ENCODE measurements at regions not wholly inside any gene's neighbourhood (a gene's known extent, or its start where the extent isn't known, plus 50 kb on each side); places are given as distances from the start of the nearest gene placed in this dataset.
A peak's percentile ranks its signal among the peaks of the same experiment; 100 is the strongest.

GRCh38 chr20:52826321-52826720 lies 145.8 kb upstream of the TSHZ2 start:
- Histone ChIP-seq H3K9ac (ENCODE audit: low read length in 5 of 5) (no peak overlapping the region), H3K9me3 (ENCODE audit: control insufficient read depth in 5 of 5, low read length in 5 of 5) (peaks cover 5 to 15% (median 8%) of the 10 kb centered on the region in 5 donors), H3K27me3 (ENCODE audit: control insufficient read depth in 5 of 5, insufficient read depth in 4 of 5, low read length in 5 of 5) (no peaks in the 10 kb centered on the region), H3K36me3 (ENCODE audit: control insufficient read depth in 5 of 5, insufficient read depth in 5 of 5, low read length in 5 of 5) (no peaks in the 10 kb centered on the region), H3K4me3 (ENCODE audit: low read depth in 1 of 5, low read length in 5 of 5) (no peak overlapping the region), H3K4me1 (ENCODE audit: control insufficient read depth in 5 of 5, insufficient read depth in 5 of 5, low read length in 5 of 5) (no peaks in the 10 kb centered on the region), H3K27ac (ENCODE audit: low read depth, low read length) (no peak overlapping the region)

GRCh38 chr20:52824494-52825216 lies 147.5 kb upstream of the TSHZ2 start:
- Histone ChIP-seq H3K9ac (ENCODE audit: low read length in 5 of 5) (no peak overlapping the region), H3K4me1 (ENCODE audit: control insufficient read depth in 5 of 5, insufficient read depth in 5 of 5, low read length in 5 of 5) (no peaks in the 10 kb centered on the region), H3K27ac (ENCODE audit: low read depth, low read length) (no peak overlapping the region), H3K4me3 (ENCODE audit: low read depth in 1 of 5, low read length in 5 of 5) (peak overlapping the region in 2 of 5 donors; percentile 4 to 21), H3K36me3 (ENCODE audit: control insufficient read depth in 5 of 5, insufficient read depth in 5 of 5, low read length in 5 of 5) (no peaks in the 10 kb centered on the region), H3K27me3 (ENCODE audit: control insufficient read depth in 5 of 5, insufficient read depth in 4 of 5, low read length in 5 of 5) (no peaks in the 10 kb centered on the region), H3K9me3 (ENCODE audit: control insufficient read depth in 5 of 5, low read length in 5 of 5) (peaks cover 3 to 11% (median 4%) of the 10 kb centered on the region in 5 donors)

- no peak overlapping the region for H3K9ac ChIP-seq (ENCODE audit: low read length in 5 of 5)
- no peaks in the 10 kb centered on the region for H3K4me1 ChIP-seq (ENCODE audit: control insufficient read depth in 5 of 5, insufficient read depth in 5 of 5, low read length in 5 of 5)
- no peaks in the 10 kb centered on the region for H3K27me3 ChIP-seq (ENCODE audit: control insufficient read depth in 5 of 5, insufficient read depth in 4 of 5, low read length in 5 of 5)
- no peak overlapping the region for H3K27ac ChIP-seq (ENCODE audit: low read depth, low read length)
- peaks cover 0 to 4% (median 0%) of the 10 kb centered on the region in 5 donors for H3K9me3 ChIP-seq (ENCODE audit: control insufficient read depth in 5 of 5, low read length in 5 of 5)
- no peaks in the 10 kb centered on the region for H3K36me3 ChIP-seq (ENCODE audit: control insufficient read depth in 5 of 5, insufficient read depth in 5 of 5, low read length in 5 of 5)
- H3K4me3 ChIP-seq (ENCODE audit: low read depth in 1 of 5, low read length in 5 of 5) = no peak overlapping the region
Measured at GRCh38 chr20:52823303-52823702, 148.9 kb upstream of the TSHZ2 start.

GRCh38 chr20:52820641-52821292 lies 151.4 kb upstream of the TSHZ2 start:
- Histone ChIP-seq H3K36me3 (ENCODE audit: control insufficient read depth in 5 of 5, insufficient read depth in 5 of 5, low read length in 5 of 5) (no peaks in the 10 kb centered on the region), H3K9me3 (ENCODE audit: control insufficient read depth in 5 of 5, low read length in 5 of 5) (no peaks in the 10 kb centered on the region), H3K27ac (ENCODE audit: low read depth, low read length) (no peak overlapping the region), H3K27me3 (ENCODE audit: control insufficient read depth in 5 of 5, insufficient read depth in 4 of 5, low read length in 5 of 5) (no peaks in the 10 kb centered on the region), H3K4me3 (ENCODE audit: low read depth in 1 of 5, low read length in 5 of 5) (no peak overlapping the region), H3K9ac (ENCODE audit: low read length in 5 of 5) (no peak overlapping the region), H3K4me1 (ENCODE audit: control insufficient read depth in 5 of 5, insufficient read depth in 5 of 5, low read length in 5 of 5) (no peaks in the 10 kb centered on the region)

- no peak overlapping the region for H3K9ac ChIP-seq (ENCODE audit: low read length in 5 of 5)
- H3K4me1 ChIP-seq (ENCODE audit: control insufficient read depth in 5 of 5, insufficient read depth in 5 of 5, low read length in 5 of 5) = no peaks in the 10 kb centered on the region
- H3K9me3 ChIP-seq (ENCODE audit: control insufficient read depth in 5 of 5, low read length in 5 of 5) = no peaks in the 10 kb centered on the region
- no peak overlapping the region for H3K27ac ChIP-seq (ENCODE audit: low read depth, low read length)
- H3K4me3 ChIP-seq (ENCODE audit: low read depth in 1 of 5, low read length in 5 of 5) = no peak overlapping the region
- no peaks in the 10 kb centered on the region for H3K27me3 ChIP-seq (ENCODE audit: control insufficient read depth in 5 of 5, insufficient read depth in 4 of 5, low read length in 5 of 5)
- no peaks in the 10 kb centered on the region for H3K36me3 ChIP-seq (ENCODE audit: control insufficient read depth in 5 of 5, insufficient read depth in 5 of 5, low read length in 5 of 5)
Measured at GRCh38 chr20:52818491-52818890, 153.7 kb upstream of the TSHZ2 start.

- no peaks in the 10 kb centered on the region for H3K4me1 ChIP-seq (ENCODE audit: control insufficient read depth in 5 of 5, insufficient read depth in 5 of 5, low read length in 5 of 5)
- H3K36me3 ChIP-seq (ENCODE audit: control insufficient read depth in 5 of 5, insufficient read depth in 5 of 5, low read length in 5 of 5) = no peaks in the 10 kb centered on the region
- H3K9me3 ChIP-seq (ENCODE audit: control insufficient read depth in 5 of 5, low read length in 5 of 5) = no peaks in the 10 kb centered on the region
- no peak overlapping the region for H3K9ac ChIP-seq (ENCODE audit: low read length in 5 of 5)
- no peak overlapping the region for H3K4me3 ChIP-seq (ENCODE audit: low read depth in 1 of 5, low read length in 5 of 5)
- H3K27me3 ChIP-seq (ENCODE audit: control insufficient read depth in 5 of 5, insufficient read depth in 4 of 5, low read length in 5 of 5) = no peaks in the 10 kb centered on the region
- no peak overlapping the region for H3K27ac ChIP-seq (ENCODE audit: low read depth, low read length)
Measured at GRCh38 chr20:52817981-52818380, 154.2 kb upstream of the TSHZ2 start.

GRCh38 chr20:52817511-52817910 lies 154.6 kb upstream of the TSHZ2 start:
- Histone ChIP-seq H3K36me3 (ENCODE audit: control insufficient read depth in 5 of 5, insufficient read depth in 5 of 5, low read length in 5 of 5) (no peaks in the 10 kb centered on the region), H3K27ac (ENCODE audit: low read depth, low read length) (no peak overlapping the region), H3K9me3 (ENCODE audit: control insufficient read depth in 5 of 5, low read length in 5 of 5) (no peaks in the 10 kb centered on the region), H3K27me3 (ENCODE audit: control insufficient read depth in 5 of 5, insufficient read depth in 4 of 5, low read length in 5 of 5) (no peaks in the 10 kb centered on the region), H3K9ac (ENCODE audit: low read length in 5 of 5) (no peak overlapping the region), H3K4me3 (ENCODE audit: low read depth in 1 of 5, low read length in 5 of 5) (no peak overlapping the region), H3K4me1 (ENCODE audit: control insufficient read depth in 5 of 5, insufficient read depth in 5 of 5, low read length in 5 of 5) (no peaks in the 10 kb centered on the region)

GRCh38 chr20:52814371-52814770 lies 157.8 kb upstream of the TSHZ2 start:
- H3K36me3 ChIP-seq (ENCODE audit: control insufficient read depth in 5 of 5, insufficient read depth in 5 of 5, low read length in 5 of 5) = no peaks in the 10 kb centered on the region
- H3K9ac ChIP-seq (ENCODE audit: low read length in 5 of 5) = no peak overlapping the region
- H3K27ac ChIP-seq (ENCODE audit: low read depth, low read length) = no peak overlapping the region
- H3K4me3 ChIP-seq (ENCODE audit: low read depth in 1 of 5, low read length in 5 of 5) = no peak overlapping the region
- H3K4me1 ChIP-seq (ENCODE audit: control insufficient read depth in 5 of 5, insufficient read depth in 5 of 5, low read length in 5 of 5) = no peaks in the 10 kb centered on the region
- H3K9me3 ChIP-seq (ENCODE audit: control insufficient read depth in 5 of 5, low read length in 5 of 5) = no peaks in the 10 kb centered on the region
- no peaks in the 10 kb centered on the region for H3K27me3 ChIP-seq (ENCODE audit: control insufficient read depth in 5 of 5, insufficient read depth in 4 of 5, low read length in 5 of 5)

- H3K27ac ChIP-seq (ENCODE audit: low read depth, low read length) = no peak overlapping the region
- H3K27me3 ChIP-seq (ENCODE audit: control insufficient read depth in 5 of 5, insufficient read depth in 4 of 5, low read length in 5 of 5) = peaks cover 0 to 2% (median 0%) of the 10 kb centered on the region in 5 donors
- H3K9ac ChIP-seq (ENCODE audit: low read length in 5 of 5) = no peak overlapping the region
- no peaks in the 10 kb centered on the region for H3K4me1 ChIP-seq (ENCODE audit: control insufficient read depth in 5 of 5, insufficient read depth in 5 of 5, low read length in 5 of 5)
- no peaks in the 10 kb centered on the region for H3K36me3 ChIP-seq (ENCODE audit: control insufficient read depth in 5 of 5, insufficient read depth in 5 of 5, low read length in 5 of 5)
- H3K4me3 ChIP-seq (ENCODE audit: low read depth in 1 of 5, low read length in 5 of 5) = no peak overlapping the region
- no peaks in the 10 kb centered on the region for H3K9me3 ChIP-seq (ENCODE audit: control insufficient read depth in 5 of 5, low read length in 5 of 5)
Measured at GRCh38 chr20:52812231-52812847, 159.8 kb upstream of the TSHZ2 start.

GRCh38 chr20:52809003-52809402 lies 163.2 kb upstream of the TSHZ2 start:
- Histone ChIP-seq H3K36me3 (ENCODE audit: control insufficient read depth in 5 of 5, insufficient read depth in 5 of 5, low read length in 5 of 5) (no peaks in the 10 kb centered on the region), H3K4me3 (ENCODE audit: low read depth in 1 of 5, low read length in 5 of 5) (no peak overlapping the region), H3K27ac (ENCODE audit: low read depth, low read length) (no peak overlapping the region), H3K4me1 (ENCODE audit: control insufficient read depth in 5 of 5, insufficient read depth in 5 of 5, low read length in 5 of 5) (peaks cover 0 to 2% (median 0%) of the 10 kb centered on the region in 5 donors), H3K9ac (ENCODE audit: low read length in 5 of 5) (no peak overlapping the region), H3K27me3 (ENCODE audit: control insufficient read depth in 5 of 5, insufficient read depth in 4 of 5, low read length in 5 of 5) (peaks cover 0 to 2% (median 0%) of the 10 kb centered on the region in 5 donors), H3K9me3 (ENCODE audit: control insufficient read depth in 5 of 5, low read length in 5 of 5) (no peaks in the 10 kb centered on the region)

Measured in subcutaneous abdominal adipose tissue (tissue), 5 donors.